ENCODE measurements at regions not wholly inside any gene's neighbourhood (a gene's known extent, or its start where the extent isn't known, plus 50 kb on each side); places are given as distances from the start of the nearest gene placed in this dataset.

GRCh38 chr2:196249171-196249570 is 77.8 kb upstream of the STK17B start:
- DNase-seq: no peak

DNA sequence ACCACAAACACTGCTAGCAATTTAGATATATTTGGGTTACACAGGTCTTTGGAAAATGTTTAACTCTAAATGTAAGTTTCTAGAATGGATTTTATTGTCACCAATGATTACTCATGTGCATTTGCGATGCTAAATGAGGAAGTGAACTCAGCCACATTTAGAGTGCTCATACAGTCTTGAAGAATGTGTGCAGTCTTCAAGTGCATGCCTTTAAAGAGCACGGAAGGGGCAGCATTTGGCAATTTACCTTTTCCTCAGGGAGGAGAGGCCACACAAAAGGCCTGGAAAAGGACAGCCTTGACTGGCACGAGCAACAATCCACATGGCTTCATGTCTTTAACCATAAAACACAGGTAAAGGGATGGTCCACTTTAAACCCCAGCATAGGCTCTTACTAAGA is 78.5 kb upstream of the STK17B start:
- peak; percentile 57 for DNase-seq

DNA sequence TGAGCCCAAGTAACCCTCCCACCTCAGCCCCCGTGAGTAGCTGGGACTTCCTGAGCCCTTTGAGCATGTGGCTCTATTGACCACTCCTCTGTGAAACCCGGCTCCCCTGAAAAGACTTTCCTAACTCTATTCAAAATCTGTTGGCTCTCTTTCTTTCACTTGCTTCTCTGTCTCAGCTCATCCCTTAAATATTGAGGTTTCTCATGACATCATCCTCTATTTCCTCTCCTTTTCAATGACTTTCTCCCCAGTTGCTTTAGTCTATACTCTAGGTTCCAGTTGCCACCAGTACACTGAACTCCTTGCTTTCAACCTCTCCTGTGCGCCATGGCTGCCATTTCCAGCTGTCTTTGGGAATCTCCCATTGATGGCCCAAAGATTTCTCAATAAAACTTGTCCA is 79.8 kb upstream of the STK17B start:
- no peak for DNase-seq

- no peak for DNase-seq
These were observed 81.2 kb upstream of the STK17B start for GRCh38 chr2:196252408-196253115.

DNA sequence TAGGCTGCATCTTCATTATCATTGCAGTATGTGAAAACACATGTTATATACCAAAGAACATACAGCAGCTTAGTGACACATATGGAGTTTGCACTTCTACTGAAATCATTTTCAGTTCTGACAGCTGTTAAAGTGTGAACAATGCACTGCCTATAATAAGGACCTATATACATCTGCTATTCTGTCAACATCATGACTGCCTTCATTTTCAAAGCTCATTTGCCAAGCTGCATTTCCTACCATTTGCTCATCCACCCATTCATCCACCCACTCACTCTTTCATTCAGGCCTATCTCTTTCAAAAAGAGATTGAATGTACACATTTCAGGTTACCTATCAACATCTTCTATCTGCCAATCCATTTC is 81.7 kb upstream of the STK17B start:
- no peak for DNase-seq

DNA sequence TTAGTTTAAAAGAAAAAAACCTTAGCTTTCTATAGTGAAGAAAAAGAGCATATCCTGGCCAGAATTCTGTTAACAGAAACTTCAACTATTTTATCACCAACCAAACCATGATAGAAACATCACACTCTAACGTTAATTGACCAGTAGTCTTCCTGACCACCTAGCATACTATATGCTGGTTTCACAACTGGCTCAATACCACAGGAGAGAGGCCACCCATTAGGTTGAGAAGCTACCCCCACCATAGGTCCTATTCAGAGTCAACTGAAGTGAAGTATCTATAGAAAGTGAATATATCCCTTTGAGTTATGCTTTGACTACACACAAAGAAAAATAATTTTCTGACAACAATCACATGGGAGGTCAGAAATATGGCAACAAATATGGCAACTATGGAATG is 85.2 kb upstream of the STK17B start:
- no peak for DNase-seq

DNA sequence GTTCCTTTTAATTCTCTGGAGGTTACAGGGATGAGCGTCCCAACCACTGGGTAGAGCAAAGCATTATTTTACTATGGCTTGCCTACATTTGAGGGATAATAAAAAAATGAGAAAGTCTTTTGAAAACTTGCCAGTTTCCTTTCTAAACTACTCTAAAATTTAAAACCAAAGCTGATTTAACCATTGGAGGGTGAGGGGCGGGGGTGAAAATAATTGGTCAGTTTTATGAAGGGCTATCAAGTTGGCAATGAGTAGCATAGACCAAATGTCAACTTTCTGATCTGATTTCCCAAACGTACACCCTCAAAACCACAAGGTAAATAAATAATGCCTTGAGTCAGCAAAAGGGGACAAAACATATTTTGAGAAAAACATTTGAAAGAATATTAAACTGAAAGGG is 85.7 kb upstream of the STK17B start:
- DNase-seq: no peak

GRCh38 chr2:196258407-196258806 is 87.0 kb upstream of the STK17B start:
- no peak for DNase-seq

- no peak for DNase-seq
These were observed 88.4 kb upstream of the STK17B start for GRCh38 chr2:196259507-196260481.

GRCh38 chr2:196260546-196260945 is 89.2 kb upstream of the STK17B start:
- no peak for DNase-seq

GRCh38 chr2:196262606-196263005 is 91.2 kb upstream of the STK17B start:
- no peak for DNase-seq

- DNase-seq: peak; percentile 87
These were observed 91.9 kb upstream of the STK17B start for GRCh38 chr2:196263181-196263747.

DNA sequence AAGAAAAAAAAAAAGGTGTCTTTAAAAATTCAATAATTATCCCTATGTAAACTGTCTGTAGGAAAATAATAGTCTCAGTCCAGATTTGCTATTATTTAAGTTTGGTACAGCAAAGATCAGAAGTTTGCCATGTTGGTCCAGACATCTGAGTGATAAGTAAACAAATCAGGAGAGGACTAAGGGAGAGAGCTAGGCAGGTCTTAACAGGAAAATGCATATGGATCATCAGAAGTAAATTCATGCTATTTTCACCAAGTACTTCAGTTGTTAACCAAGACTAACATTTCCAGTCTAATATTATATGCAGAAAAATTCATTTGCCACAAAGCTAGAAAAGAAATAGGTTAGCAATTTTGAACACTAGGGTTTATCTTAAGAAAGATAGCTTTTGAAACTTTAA is 95.0 kb upstream of the STK17B start:
- no peak for DNase-seq

- no peak for DNase-seq
These were observed 95.5 kb upstream of the STK17B start for GRCh38 chr2:196266855-196267254.

DNA sequence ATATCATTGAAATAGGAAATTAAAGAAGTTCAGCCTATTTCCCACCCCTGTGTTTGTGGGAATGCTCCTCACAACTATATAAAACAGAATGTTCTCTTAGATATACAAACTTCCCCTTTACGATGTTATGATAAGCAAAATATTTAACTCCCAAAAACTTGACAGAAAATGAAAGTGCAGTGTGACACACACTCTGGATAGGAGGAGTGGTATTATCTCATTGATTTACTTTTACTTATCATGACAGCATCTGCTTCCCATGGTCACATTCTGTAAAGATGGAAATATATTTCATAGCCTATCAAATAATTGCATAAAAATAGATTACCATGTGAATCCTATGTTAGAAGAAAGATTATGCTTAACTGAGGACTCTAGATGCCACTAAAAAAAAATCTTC is 96.6 kb upstream of the STK17B start:
- no peak for DNase-seq

GRCh38 chr2:196268538-196269338 is 97.4 kb upstream of the STK17B start:
- DNase-seq: peak; percentile 22

GRCh38 chr2:196271795-196272194 is 100.4 kb upstream of the STK17B start:
- DNase-seq: no peak

DNA sequence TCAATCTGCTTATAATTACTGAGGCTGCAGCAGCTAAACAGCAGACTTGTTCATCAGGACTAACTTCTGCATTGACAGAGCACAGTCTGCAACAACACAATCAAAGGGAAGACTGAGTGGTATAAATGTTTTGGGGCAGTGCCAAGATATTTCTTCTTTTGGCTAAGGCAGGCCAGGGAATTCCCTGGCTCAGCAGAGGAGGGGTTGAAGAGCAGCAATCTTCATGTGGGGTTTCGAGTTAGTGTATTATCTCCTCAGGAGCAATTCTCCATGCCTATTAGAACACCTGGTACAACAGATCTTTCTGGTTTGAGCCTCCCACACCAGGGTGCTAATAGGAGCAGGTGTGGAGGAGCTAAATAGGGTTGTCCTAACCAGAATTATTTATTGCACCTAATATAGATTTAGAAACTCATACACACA is 103.0 kb upstream of the STK17B start:
- DNase-seq: no peak

DNA sequence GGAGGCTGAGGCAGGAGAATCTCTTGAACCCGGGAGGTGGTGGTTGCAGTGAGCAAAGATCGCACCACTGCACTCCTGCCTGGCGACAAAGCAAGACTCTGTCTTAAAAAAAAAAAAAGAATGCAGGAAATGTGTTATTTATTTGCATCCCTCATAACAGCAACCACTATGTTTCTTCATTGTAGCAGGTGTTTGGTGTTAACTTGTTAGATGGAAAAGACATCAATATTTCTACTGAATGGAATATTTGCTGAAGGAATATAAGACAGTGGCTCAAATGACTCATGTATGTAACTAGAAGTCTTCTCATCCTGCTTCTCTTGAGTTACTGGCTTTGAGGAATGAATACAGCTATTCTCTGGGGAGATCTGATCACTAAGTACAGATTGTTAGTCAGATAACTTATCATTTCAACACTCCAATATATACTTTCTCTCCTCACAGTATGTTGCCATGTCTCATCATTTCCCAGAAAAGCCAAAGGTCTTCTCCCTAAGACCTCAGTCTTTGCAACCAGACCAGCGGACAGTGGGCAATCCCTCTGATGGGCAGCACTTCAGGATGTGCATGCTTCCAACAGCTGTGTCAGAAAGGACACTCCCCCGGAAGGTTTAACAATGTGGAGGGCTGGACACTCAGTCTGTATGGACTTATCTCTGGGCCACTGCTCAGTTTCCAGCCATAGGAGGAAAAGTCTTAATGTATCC is 104.4 kb upstream of the STK17B start:
- no peak for DNase-seq

DNA sequence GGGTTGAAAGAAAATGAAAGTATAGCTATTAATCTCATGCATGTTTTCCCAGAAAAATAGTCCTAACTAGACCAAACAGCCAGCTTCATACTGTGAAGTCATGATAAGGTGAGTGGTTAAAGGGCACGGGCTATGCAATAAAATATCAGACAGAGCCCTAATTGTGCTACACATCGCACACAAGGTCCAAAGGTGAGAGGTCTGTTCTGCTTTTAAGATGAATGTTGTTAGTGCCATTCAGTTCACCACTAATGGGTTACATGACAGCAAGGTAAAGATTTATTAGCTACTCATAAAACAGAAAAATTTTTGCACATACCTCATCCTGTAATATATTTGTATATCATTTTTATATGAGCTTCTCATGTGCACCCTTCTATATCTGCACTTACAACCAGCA is 105.0 kb upstream of the STK17B start:
- DNase-seq: no peak

DNA sequence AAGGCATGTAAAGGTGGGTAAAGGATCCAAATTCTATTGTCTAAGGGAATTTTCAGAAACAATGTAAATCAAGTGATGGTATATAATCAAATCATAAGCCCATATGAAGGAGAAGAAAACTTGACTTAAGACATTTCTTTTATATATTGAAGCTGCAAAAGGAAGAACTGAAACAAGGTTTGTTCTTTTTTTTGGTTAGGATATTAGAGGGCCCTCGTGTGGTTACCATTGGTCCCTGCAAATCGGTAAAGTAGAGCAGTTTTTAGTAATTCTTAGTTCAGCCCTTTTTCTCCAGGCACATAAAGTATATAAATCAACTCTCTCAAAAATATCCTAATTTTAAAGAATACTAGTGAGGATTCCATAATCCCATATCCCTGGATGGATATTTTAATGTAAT is 105.6 kb upstream of the STK17B start:
- DNase-seq: peak; percentile 47

DNA sequence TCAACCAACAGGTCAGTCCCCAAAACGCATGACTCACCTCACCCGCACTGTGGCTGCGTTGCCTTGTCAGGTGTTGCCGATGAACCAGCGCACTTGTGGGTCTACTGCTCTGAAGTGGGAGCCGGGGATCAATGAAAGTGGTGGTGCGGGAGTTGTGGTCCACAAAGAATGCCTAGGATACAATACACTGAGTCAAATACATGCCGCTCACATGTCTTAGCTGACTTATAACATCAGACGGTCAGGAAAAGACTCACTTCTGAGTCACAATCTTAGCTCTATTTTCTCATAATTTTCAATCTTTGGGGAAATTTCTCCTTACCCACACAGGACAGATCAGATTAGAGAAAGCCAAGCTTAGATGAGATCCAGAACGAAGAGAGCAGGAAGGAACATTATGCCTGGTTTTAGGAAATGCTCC is 107.1 kb upstream of the STK17B start:
- DNase-seq: no peak
